HCT116 (cell line): ENCODE measurements at regions not wholly inside any gene's neighbourhood (a gene's known extent, or its start where the extent isn't known, plus 50 kb on each side); places are given as distances from the start of the nearest gene placed in this dataset.

Source experiments
- ATAC-seq: fragments of 200-7000 bp; cut with Tn5 transposase; 2 replicates; pipeline ENCODE4 v1.9.1; 2020; ENCODE audit warnings: mild to moderate bottlenecking, moderate library complexity
- BruUV-seq: library from RNA; stranded (reverse); fragments of 400-500 nt; replicated peaks from 2 replicates; lab custom pipeline; 2021; lab: Mats Ljungman, UMichigan
- CTCF ChIA-PET: fragments of 300-600 bp; sonication (Branson Sonifier 250); formaldehyde crosslinking; loops from one replicate; lab custom pipeline; 2021; ENCODE audit warnings: antibody characterized with exemption; lab: Charles Lee
- POLR2A ChIA-PET: fragments of 300-600, 350-600 bp; sonication (Branson Sonifier 250); formaldehyde crosslinking; loops from one replicate; lab custom pipeline; 2021; ENCODE audit warnings: antibody characterized with exemption; lab: Charles Lee
- RAD21 ChIA-PET, 2 experiments: fragments of 300-600 bp; sonication (Branson Sonifier 250); formaldehyde crosslinking; loops; one replicate each; lab custom pipeline; 2023; ENCODE audit warnings: low total read pairs in 2 of 2; ENCODE audit not compliant: uncharacterized antibody in 2 of 2, unreplicated experiment in 2 of 2, low non-redundant PET in 1 of 2; lab: Charles Lee
- DNase-seq: peaks from one replicate; pipeline ENCODE4 v3.0.0-alpha.2; 2010; ENCODE audit warnings: low read depth, low spot score
- H2AFZ ChIP-seq: fragments of 200-600 bp; shearing (Covaris generic), sonication (generic); 2 replicates; pipeline ENCODE4 v1.6.1; 2017; ENCODE audit warnings: low read depth, mixed run types, mixed read lengths, antibody characterized with exemption, low read length; ENCODE audit not compliant: poor library complexity, severe bottlenecking
- H3K27ac ChIP-seq: 2 replicates; pipeline ENCODE4 v1.5.1; 2012; ENCODE audit warnings: low read depth, low read length
- H3K27me3 ChIP-seq: fragments of 200-600 bp; sonication (generic); 2 replicates; pipeline ENCODE4 v1.6.1; 2016; ENCODE audit warnings: mixed run types, low read length, mixed read lengths; ENCODE audit not compliant: insufficient read depth
- H3K36me3 ChIP-seq, 2 experiments: fragments of 200-500 bp in 1 of 2; fragments of 200-600 bp in 1 of 2; sonication (Bioruptor generic) in 1 of 2; sonication (generic) in 1 of 2; 2 replicates each; pipeline versions ENCODE4 v1.5.1 to v1.6.1; 2014 to 2016; ENCODE audit warnings: low read length in 2 of 2, inconsistent platforms in 1 of 2, mixed read lengths in 1 of 2, mixed run types in 1 of 2; ENCODE audit not compliant: insufficient read depth in 2 of 2, control insufficient read depth in 1 of 2
- H3K4me1 ChIP-seq, 2 experiments: fragments of 200-600 bp in 1 of 2; sonication (generic) in 1 of 2; 2 replicates each; pipeline versions ENCODE4 v1.5.1 to v1.6.1; 2012 to 2017; ENCODE audit warnings: low read length in 2 of 2, inconsistent platforms in 1 of 2, mild to moderate bottlenecking in 1 of 2, mixed read lengths in 1 of 2, mixed run types in 1 of 2, moderate library complexity in 1 of 2; ENCODE audit not compliant: insufficient read depth in 2 of 2, control insufficient read depth in 1 of 2
- H3K4me2 ChIP-seq: fragments of 200-600 bp; sonication (generic); 2 replicates; pipeline ENCODE4 v1.6.1; 2017; ENCODE audit warnings: mixed run types, low read length, mixed read lengths
- H3K4me3 ChIP-seq, 2 experiments: fragments of 200-600 bp in 1 of 2; sonication (generic) in 1 of 2; replicated peaks in 1 of 2; 2 replicates each; pipeline ENCODE4 v1.5.1; 2011 to 2016; ENCODE audit warnings: low read length in 2 of 2, control low read depth in 1 of 2, low read depth in 1 of 2, mild to moderate bottlenecking in 1 of 2, mixed read lengths in 1 of 2, mixed run types in 1 of 2
- H3K79me2 ChIP-seq: fragments of 200-600 bp; sonication (generic); 2 replicates; pipeline ENCODE4 v1.6.1; 2017; ENCODE audit warnings: mild to moderate bottlenecking, mixed run types, low read length, moderate library complexity, mixed read lengths; ENCODE audit not compliant: insufficient read depth
- H3K9ac ChIP-seq: fragments of 200-600 bp; sonication (generic); 2 replicates; pipeline ENCODE4 v1.6.1; 2016; ENCODE audit warnings: low read length, mixed read lengths
- H3K9me2 ChIP-seq: fragments of 200-600 bp; sonication (generic), shearing (Covaris generic); 2 replicates; pipeline ENCODE4 v1.6.1; 2017; ENCODE audit warnings: mixed run types, mild to moderate bottlenecking, moderate library complexity; ENCODE audit not compliant: insufficient read depth
- H3K9me3 ChIP-seq, 2 experiments: fragments of 200-500 bp in 1 of 2; fragments of 200-600 bp in 1 of 2; sonication (Bioruptor generic) in 1 of 2; sonication (generic) in 1 of 2; 2 replicates each; pipeline ENCODE4 v1.6.1; 2014 to 2017; ENCODE audit warnings: low read length in 2 of 2, mixed read lengths in 2 of 2, inconsistent platforms in 1 of 2, low read depth in 1 of 2, mild to moderate bottlenecking in 1 of 2, mixed run types in 1 of 2, moderate library complexity in 1 of 2; ENCODE audit not compliant: control insufficient read depth in 1 of 2, insufficient read depth in 1 of 2
- H4K20me1 ChIP-seq: fragments of 200-600 bp; sonication (generic), shearing (Covaris generic); 2 replicates; pipeline ENCODE4 v1.6.1; 2017; ENCODE audit warnings: mixed run types, mild to moderate bottlenecking, moderate library complexity; ENCODE audit not compliant: insufficient read depth
- CBX3 ChIP-seq: IDR thresholded peaks from 2 replicates; pipeline ENCODE4 v1.6.1; 2012; ENCODE audit warnings: low read depth
- CEBPB ChIP-seq: IDR thresholded peaks from 2 replicates; pipeline ENCODE4 v1.6.1; 2012; ENCODE audit warnings: low read depth
- EGR1 ChIP-seq: IDR thresholded peaks from 2 replicates; pipeline ENCODE4 v1.6.1; 2012; ENCODE audit warnings: low read depth
- ELF1 ChIP-seq: IDR thresholded peaks from 2 replicates; pipeline ENCODE4 v1.6.1; 2012; ENCODE audit warnings: low read depth, borderline replicate concordance
- EZH2phosphoT487 ChIP-seq: fragments of 200-600 bp; IDR thresholded peaks from 2 replicates; pipeline ENCODE4 v1.6.1; 2018; ENCODE audit warnings: antibody characterized with exemption, borderline replicate concordance
- FOSL1 ChIP-seq: IDR thresholded peaks from 2 replicates; pipeline ENCODE4 v1.6.1; 2012; ENCODE audit warnings: low read depth
- JUND ChIP-seq: IDR thresholded peaks from 2 replicates; pipeline ENCODE4 v1.6.1; 2012
- POLR2AphosphoS5 ChIP-seq: IDR thresholded peaks from 2 replicates; pipeline ENCODE4 v1.6.1; 2011; ENCODE audit warnings: mild to moderate bottlenecking, low read depth, low read length, moderate library complexity
- SIN3A ChIP-seq: IDR thresholded peaks from 2 replicates; pipeline ENCODE4 v1.6.1; 2012; ENCODE audit warnings: low read depth
- SP1 ChIP-seq: IDR thresholded peaks from 2 replicates; pipeline ENCODE4 v1.6.1; 2012; ENCODE audit warnings: low read depth
- SRF ChIP-seq: IDR thresholded peaks from 2 replicates; pipeline ENCODE4 v1.6.1; 2012; ENCODE audit warnings: low read depth
- TCF7L2 ChIP-seq: IDR thresholded peaks from 2 replicates; pipeline ENCODE4 v1.7.0; 2011; ENCODE audit warnings: borderline replicate concordance, inconsistent platforms; ENCODE audit not compliant: insufficient read depth, insufficient read length; ENCODE audit errors: extremely low read depth
- YY1 ChIP-seq: IDR thresholded peaks from 2 replicates; pipeline ENCODE4 v1.6.1; 2011; ENCODE audit warnings: low read length, low read depth, moderate library complexity, mild to moderate bottlenecking; ENCODE audit not compliant: insufficient replicate concordance; ENCODE audit errors: extremely low read depth
- ZFX ChIP-seq: fragments of 450-650 bp; IDR thresholded peaks from 2 replicates; pipeline ENCODE4 v1.6.1; 2017
- ZNF274 ChIP-seq: fragments of 200-500 bp; sonication (Bioruptor generic); IDR thresholded peaks from 2 replicates; pipeline ENCODE4 v1.6.1; 2014; ENCODE audit warnings: mild to moderate bottlenecking, low read depth, low read length, inconsistent platforms
- intact Hi-C: fragments of 100-400 bp; cut with micrococcal nuclease; formaldehyde crosslinking; loops from 2 replicates; pipeline ENCODE4 v1.10.0; 2022
- TF ChIP-seq, protein P1 (sequence below): IDR thresholded peaks from 2 replicates; pipeline ENCODE4 v1.6.1; 2012; ENCODE audit warnings: low read depth
- TF ChIP-seq, protein P2 (sequence below), 3 experiments: fragments of 200-600 bp in 1 of 3; sonication (generic) in 1 of 3; IDR thresholded peaks in 2 of 3; conservative IDR thresholded peaks in 1 of 3; 2 replicates each; pipeline ENCODE4 v1.5.1; 2012 to 2017; ENCODE audit warnings: low read depth in 2 of 3, low read length in 2 of 3, antibody characterized with exemption in 1 of 3, borderline replicate concordance in 1 of 3, control low read depth in 1 of 3, mild to moderate bottlenecking in 1 of 3, mixed read lengths in 1 of 3, mixed run types in 1 of 3, moderate library complexity in 1 of 3; ENCODE audit not compliant: insufficient read depth in 1 of 3
- TF ChIP-seq, protein P3 (sequence below): IDR thresholded peaks from 2 replicates; pipeline ENCODE4 v1.6.1; 2012

DNA sequence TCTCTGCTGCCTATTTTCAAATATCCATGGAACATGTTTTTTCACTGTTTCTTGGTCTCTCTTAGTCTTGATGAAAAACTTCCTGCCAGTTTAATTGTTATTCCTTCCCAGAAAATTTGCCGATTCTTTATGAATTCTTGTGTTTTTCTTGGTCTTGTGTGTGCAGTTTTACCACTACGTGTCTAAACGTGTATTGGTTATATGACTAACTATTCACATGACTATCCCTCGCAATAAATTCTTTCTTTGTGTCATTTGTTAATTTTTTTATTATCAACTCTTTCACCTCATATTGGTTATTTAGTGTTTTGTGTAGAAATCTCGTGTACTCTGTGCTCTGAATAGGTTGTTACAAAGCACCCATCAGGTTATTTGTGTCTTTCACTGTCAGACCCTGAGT lies 315.4 kb downstream of the HAO1 start:
- no peaks in the 10 kb centered on the region for H3K36me3 ChIP-seq
- H3K27ac ChIP-seq: no peak overlapping the region
- no peaks in the 10 kb centered on the region for H3K4me1 ChIP-seq
- CTCF ChIA-PET: no interaction called here
- H3K27me3 ChIP-seq: no peaks in the 10 kb centered on the region
- POLR2A ChIA-PET: no interaction called here
- no TSS peak for BruUV-seq
- H3K9me2 ChIP-seq: no peaks in the 10 kb centered on the region
- intact Hi-C loops: no loop called here
- ATAC-seq (no peak), DNase-seq (no peak)
- H3K9ac ChIP-seq: no peak overlapping the region
- peaks cover 0 to 6% of the 10 kb centered on the region in 2 experiments; a peak in 2 of 4 replicates for H3K9me3 ChIP-seq
- TF ChIP-seq CBX3 (no peak), ELF1 (no peak), EGR1 (no peak), YY1 (no peak), SP1 (no peak), SRF (no peak), ZFX (no peak), EZH2phosphoT487 (no peak), FOSL1 (no peak), ZNF274 (no peak), POLR2AphosphoS5 (no peak), JUND (no peak), TCF7L2 (no peak), SIN3A (no peak), CEBPB (no peak)
- TF ChIP-seq, protein P1, sequence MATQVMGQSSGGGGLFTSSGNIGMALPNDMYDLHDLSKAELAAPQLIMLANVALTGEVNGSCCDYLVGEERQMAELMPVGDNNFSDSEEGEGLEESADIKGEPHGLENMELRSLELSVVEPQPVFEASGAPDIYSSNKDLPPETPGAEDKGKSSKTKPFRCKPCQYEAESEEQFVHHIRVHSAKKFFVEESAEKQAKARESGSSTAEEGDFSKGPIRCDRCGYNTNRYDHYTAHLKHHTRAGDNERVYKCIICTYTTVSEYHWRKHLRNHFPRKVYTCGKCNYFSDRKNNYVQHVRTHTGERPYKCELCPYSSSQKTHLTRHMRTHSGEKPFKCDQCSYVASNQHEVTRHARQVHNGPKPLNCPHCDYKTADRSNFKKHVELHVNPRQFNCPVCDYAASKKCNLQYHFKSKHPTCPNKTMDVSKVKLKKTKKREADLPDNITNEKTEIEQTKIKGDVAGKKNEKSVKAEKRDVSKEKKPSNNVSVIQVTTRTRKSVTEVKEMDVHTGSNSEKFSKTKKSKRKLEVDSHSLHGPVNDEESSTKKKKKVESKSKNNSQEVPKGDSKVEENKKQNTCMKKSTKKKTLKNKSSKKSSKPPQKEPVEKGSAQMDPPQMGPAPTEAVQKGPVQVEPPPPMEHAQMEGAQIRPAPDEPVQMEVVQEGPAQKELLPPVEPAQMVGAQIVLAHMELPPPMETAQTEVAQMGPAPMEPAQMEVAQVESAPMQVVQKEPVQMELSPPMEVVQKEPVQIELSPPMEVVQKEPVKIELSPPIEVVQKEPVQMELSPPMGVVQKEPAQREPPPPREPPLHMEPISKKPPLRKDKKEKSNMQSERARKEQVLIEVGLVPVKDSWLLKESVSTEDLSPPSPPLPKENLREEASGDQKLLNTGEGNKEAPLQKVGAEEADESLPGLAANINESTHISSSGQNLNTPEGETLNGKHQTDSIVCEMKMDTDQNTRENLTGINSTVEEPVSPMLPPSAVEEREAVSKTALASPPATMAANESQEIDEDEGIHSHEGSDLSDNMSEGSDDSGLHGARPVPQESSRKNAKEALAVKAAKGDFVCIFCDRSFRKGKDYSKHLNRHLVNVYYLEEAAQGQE: no peak
- TF ChIP-seq, protein P2, sequence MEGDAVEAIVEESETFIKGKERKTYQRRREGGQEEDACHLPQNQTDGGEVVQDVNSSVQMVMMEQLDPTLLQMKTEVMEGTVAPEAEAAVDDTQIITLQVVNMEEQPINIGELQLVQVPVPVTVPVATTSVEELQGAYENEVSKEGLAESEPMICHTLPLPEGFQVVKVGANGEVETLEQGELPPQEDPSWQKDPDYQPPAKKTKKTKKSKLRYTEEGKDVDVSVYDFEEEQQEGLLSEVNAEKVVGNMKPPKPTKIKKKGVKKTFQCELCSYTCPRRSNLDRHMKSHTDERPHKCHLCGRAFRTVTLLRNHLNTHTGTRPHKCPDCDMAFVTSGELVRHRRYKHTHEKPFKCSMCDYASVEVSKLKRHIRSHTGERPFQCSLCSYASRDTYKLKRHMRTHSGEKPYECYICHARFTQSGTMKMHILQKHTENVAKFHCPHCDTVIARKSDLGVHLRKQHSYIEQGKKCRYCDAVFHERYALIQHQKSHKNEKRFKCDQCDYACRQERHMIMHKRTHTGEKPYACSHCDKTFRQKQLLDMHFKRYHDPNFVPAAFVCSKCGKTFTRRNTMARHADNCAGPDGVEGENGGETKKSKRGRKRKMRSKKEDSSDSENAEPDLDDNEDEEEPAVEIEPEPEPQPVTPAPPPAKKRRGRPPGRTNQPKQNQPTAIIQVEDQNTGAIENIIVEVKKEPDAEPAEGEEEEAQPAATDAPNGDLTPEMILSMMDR (IDR thresholded peaks at IDR 0.05 in 2 of 3, conservative IDR thresholded peaks at IDR 0.05 in 1 of 3; ENCODE audit: borderline replicate concordance in 1 of 3, insufficient read depth in 1 of 3, low read depth in 2 of 3, low read length in 2 of 3): no peak
- TF ChIP-seq, protein P3, sequence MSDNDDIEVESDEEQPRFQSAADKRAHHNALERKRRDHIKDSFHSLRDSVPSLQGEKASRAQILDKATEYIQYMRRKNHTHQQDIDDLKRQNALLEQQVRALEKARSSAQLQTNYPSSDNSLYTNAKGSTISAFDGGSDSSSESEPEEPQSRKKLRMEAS: no peak
- H2AFZ ChIP-seq: no peak overlapping the region
- H4K20me1 ChIP-seq: no peaks in the 10 kb centered on the region
- H3K4me2 ChIP-seq: no peak overlapping the region
- no peak overlapping the region for H3K4me3 ChIP-seq
- H3K79me2 ChIP-seq: no peaks in the 10 kb centered on the region
- RAD21 ChIA-PET: no interaction called here
